B cell (primary cell): ENCODE measurements at regions not wholly inside any gene's neighbourhood (a gene's known extent, or its start where the extent isn't known, plus 50 kb on each side); places are given as distances from the start of the nearest gene placed in this dataset.

Experiments used
- CTCF ChIP-seq: fragments of 200-600 bp; IDR thresholded peaks from one replicate; pipeline ENCODE4 v1.8.0; 2022; ENCODE audit warnings: antibody characterized with exemption, mild to moderate bottlenecking
- EZH2 ChIP-seq: IDR thresholded peaks from 2 replicates; pipeline ENCODE4 v1.6.1; 2012; ENCODE audit warnings: borderline replicate concordance, low read depth, mild to moderate bottlenecking, moderate library complexity, low read length; ENCODE audit not compliant: insufficient read depth, poor library complexity, severe bottlenecking

GRCh38 chr1:232687304-232687703, 57.4 kb upstream of the SIPA1L2 start:
- TF ChIP-seq CTCF = no peak
- no peak for TF ChIP-seq EZH2
